ENCODE measurements at regions not wholly inside any gene's neighbourhood (a gene's known extent, or its start where the extent isn't known, plus 50 kb on each side); places are given as distances from the start of the nearest gene placed in this dataset.

GRCh38 chr6:102549221-102549874, 1155.8 kb downstream of the GRIK2 start:
- intact Hi-C loops (cut with DNase I): no loop called here
- Histone ChIP-seq H3K4me3 (no peak overlapping the region), H3K36me3 (no peaks in the 10 kb centered on the region), H3K4me1 (no peaks in the 10 kb centered on the region), H3K27me3 (no peaks in the 10 kb centered on the region), H3K27ac (no peak overlapping the region), H3K9me3 (peaks cover 0 to 2% of the 10 kb centered on the region in 2 donors)
- DNase-seq: no peak
- no peak for TF ChIP-seq CTCF (IDR thresholded peaks at IDR 0.05)
- ATAC-seq: no peak

DNA sequence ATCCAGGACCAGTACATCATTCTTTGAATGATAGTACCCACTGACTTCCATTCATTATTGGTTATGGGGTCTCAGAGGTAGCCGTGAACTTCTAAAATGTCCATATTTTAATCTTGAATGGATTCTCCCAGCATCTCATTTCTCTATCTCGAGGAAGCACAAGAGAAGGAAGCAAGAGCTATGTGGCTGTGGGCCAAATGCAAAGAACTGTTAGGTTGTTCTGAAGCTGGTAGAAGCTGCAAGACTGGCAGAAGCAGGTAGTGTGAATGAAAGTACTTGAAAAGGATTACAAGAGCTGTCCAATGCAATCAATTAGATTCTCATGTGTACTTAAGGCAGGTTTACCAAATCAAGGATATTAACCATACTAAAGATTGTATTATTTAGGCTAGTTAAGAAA, 1131.8 kb downstream of the GRIK2 start:
- Histone ChIP-seq H3K27ac (no peak overlapping the region), H3K9me3 (no peaks in the 10 kb centered on the region), H3K4me1 (no peaks in the 10 kb centered on the region), H3K4me3 (no peak overlapping the region), H3K27me3 (no peaks in the 10 kb centered on the region), H3K36me3 (no peaks in the 10 kb centered on the region)
- TF ChIP-seq CTCF (IDR thresholded peaks at IDR 0.05): no peak
- DNase-seq (peak in 1 of 4 donors; percentile 1), ATAC-seq (no peak)
- intact Hi-C loops (cut with DNase I): no loop called here

DNA sequence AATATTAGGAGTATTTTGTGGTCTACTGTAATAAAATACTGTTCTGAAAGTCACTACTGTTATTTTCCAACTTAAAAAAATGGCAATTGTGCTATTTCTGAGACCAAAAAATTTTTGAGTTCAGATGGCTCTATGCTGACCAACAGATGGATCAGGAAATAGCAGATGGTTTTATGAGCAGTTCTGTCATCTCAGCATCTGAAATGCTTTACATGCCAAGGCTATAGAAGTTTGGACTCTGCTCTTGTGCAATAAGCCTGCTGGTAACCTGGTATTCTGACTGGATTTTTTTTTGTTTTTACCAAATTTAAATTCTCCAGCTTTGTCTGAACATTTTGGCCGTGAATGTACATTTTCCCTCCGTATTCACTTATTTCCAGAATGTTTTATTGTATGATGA, 1127.5 kb downstream of the GRIK2 start:
- Histone ChIP-seq H3K27ac (no peak overlapping the region), H3K4me1 (no peaks in the 10 kb centered on the region), H3K27me3 (no peaks in the 10 kb centered on the region), H3K36me3 (no peaks in the 10 kb centered on the region), H3K4me3 (no peak overlapping the region), H3K9me3 (no peaks in the 10 kb centered on the region)
- intact Hi-C loops (cut with DNase I): no loop called here
- ATAC-seq (no peak), DNase-seq (peak in 1 of 4 donors; percentile 1)
- no peak for TF ChIP-seq CTCF (IDR thresholded peaks at IDR 0.05)

GRCh38 chr6:102517506-102517905, 1124.0 kb downstream of the GRIK2 start:
- intact Hi-C loops (cut with DNase I): no loop called here
- Histone ChIP-seq H3K4me3 (no peak overlapping the region), H3K36me3 (no peaks in the 10 kb centered on the region), H3K27ac (no peak overlapping the region), H3K4me1 (no peaks in the 10 kb centered on the region), H3K27me3 (no peaks in the 10 kb centered on the region), H3K9me3 (no peaks in the 10 kb centered on the region)
- TF ChIP-seq CTCF (IDR thresholded peaks at IDR 0.05): no peak
- DNase-seq: no peak
- no peak for ATAC-seq

DNA sequence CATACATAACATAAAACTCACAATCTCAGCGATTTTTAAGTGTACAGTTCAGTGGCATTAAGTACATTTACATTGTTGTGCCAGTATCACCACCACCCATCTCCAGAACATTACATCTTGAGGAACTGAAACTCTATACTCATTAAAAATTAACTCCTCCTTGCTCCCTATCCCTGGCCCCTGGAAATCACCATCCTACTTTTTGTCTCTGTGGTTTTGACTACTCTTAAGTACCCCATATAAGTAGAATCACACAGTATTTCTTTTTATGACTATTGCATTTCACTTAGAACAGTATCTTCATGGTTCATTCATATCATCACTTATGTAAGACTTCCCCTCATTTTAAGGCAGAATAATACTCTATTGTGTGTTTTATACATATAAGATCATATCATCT, 1108.1 kb downstream of the GRIK2 start:
- H3K27me3 ChIP-seq: no peaks in the 10 kb centered on the region
- H3K4me3 ChIP-seq: no peak overlapping the region
- intact Hi-C loops (cut with DNase I): no loop called here
- H3K27ac ChIP-seq: no peak overlapping the region
- no peak for TF ChIP-seq CTCF (IDR thresholded peaks at IDR 0.05)
- H3K4me1 ChIP-seq: no peaks in the 10 kb centered on the region
- H3K36me3 ChIP-seq: no peaks in the 10 kb centered on the region
- peaks cover 0 to 23% of the 10 kb centered on the region in 2 donors for H3K9me3 ChIP-seq
- ATAC-seq (no peak), DNase-seq (no peak)

Measured in left lung (tissue), 4 donors.